DMS53 treated with DMSO at 0.1 percent for 48 hours (cell line): ENCODE measurements at regions not wholly inside any gene's neighbourhood (a gene's known extent, or its start where the extent isn't known, plus 50 kb on each side); places are given as distances from the start of the nearest gene placed in this dataset.

Source experiments
- DNase-seq: peaks from one replicate; lab custom pipeline; 2025; ENCODE audit not compliant: unreplicated experiment; lab: John Stamatoyannopoulos, UW

GRCh38 chr21:16287046-16287445, 557.3 kb downstream of the USP25 start:
- no peak for DNase-seq

- DNase-seq = no peak
Observed at GRCh38 chr21:16291296-16291695, 561.5 kb downstream of the USP25 start.

GRCh38 chr21:16294128-16294527, 564.3 kb downstream of the USP25 start:
- DNase-seq = no peak

- DNase-seq = peak; percentile 3
Observed at GRCh38 chr21:16302851-16303282, 573.1 kb downstream of the USP25 start.

GRCh38 chr21:16304174-16305095, 574.7 kb downstream of the USP25 start:
- no peak for DNase-seq

GRCh38 chr21:16305686-16306085, 575.9 kb downstream of the USP25 start:
- DNase-seq = no peak

GRCh38 chr21:16307256-16307655, 577.5 kb downstream of the USP25 start:
- no peak for DNase-seq

GRCh38 chr21:16308269-16308668, 578.5 kb downstream of the USP25 start:
- DNase-seq = no peak

GRCh38 chr21:16309250-16309971, 579.6 kb downstream of the USP25 start:
- DNase-seq = no peak

GRCh38 chr21:16310176-16310575, 580.4 kb downstream of the USP25 start:
- no peak for DNase-seq

GRCh38 chr21:16311229-16311628, 581.4 kb downstream of the USP25 start:
- no peak for DNase-seq

- DNase-seq = no peak
Observed at GRCh38 chr21:16312321-16312720, 582.5 kb downstream of the USP25 start.

- no peak for DNase-seq
Observed at GRCh38 chr21:16315223-16315622, 585.4 kb downstream of the USP25 start.

- DNase-seq = no peak
Observed at GRCh38 chr21:16318651-16319300, 589.0 kb downstream of the USP25 start.

- no peak for DNase-seq
Observed at GRCh38 chr21:16320110-16320509, 590.3 kb downstream of the USP25 start.

GRCh38 chr21:16322454-16322853, 592.7 kb downstream of the USP25 start:
- DNase-seq = no peak

GRCh38 chr21:16323596-16323995, 593.8 kb downstream of the USP25 start:
- no peak for DNase-seq

GRCh38 chr21:16324630-16325029, 594.8 kb downstream of the USP25 start:
- DNase-seq = no peak

GRCh38 chr21:16330082-16330907, 600.5 kb downstream of the USP25 start:
- peak; percentile 78 for DNase-seq

GRCh38 chr21:16330908-16331268, 601.1 kb downstream of the USP25 start:
- no peak for DNase-seq

- DNase-seq = no peak
Observed at GRCh38 chr21:16337266-16337665, 607.5 kb downstream of the USP25 start.
